HG03521 (cell line): ENCODE measurements at regions not wholly inside any gene's neighbourhood (a gene's known extent, or its start where the extent isn't known, plus 50 kb on each side); places are given as distances from the start of the nearest gene placed in this dataset.

Experiments used
- ATAC-seq: cut with Tn5 transposase; IDR thresholded peaks from one replicate; pipeline ENCODE4 v1.9.1; 2021; ENCODE audit warnings: mild to moderate bottlenecking, moderate library complexity; ENCODE audit not compliant: unreplicated experiment

DNA sequence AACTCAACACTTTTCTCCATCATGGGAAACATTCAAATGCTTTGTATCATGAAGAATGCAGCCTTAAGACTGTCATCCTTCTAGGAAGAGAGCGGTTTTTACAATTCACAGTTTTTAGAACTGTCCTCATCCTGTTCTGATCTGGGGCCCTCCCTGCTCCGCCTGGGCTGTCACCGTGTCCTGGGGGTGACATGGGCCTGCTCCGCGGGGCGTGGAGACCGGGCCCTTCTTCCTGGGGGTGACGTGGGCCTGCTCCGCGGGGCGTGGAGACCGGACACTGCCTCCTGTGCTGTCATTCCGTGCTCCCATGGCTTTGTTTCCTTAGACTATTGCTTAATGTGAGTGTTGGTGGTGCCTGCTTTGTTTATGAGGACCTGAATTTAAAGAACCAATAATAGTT, 122.8 kb downstream of the TMEM18 start:
- ATAC-seq, result no peak

DNA sequence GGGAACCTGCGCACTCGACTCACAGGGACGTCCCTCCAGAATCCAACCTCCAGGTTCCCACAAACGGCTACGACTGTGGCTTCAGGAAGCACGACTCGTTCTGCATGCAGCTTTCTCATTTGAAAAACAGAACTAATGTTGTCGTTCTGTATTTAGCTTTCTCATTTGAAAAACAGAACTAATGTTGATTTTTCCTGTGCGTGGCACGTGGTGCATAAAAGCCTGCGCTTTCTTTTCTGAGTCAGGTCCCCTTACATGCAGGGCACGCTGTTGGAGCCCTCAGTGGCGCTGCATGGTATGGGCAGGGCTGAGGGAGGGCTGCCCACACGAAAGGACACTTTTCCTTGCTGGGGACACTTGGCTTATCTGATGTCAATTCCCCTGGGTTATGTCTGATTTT, 124.3 kb downstream of the TMEM18 start:
- no peak for ATAC-seq

DNA sequence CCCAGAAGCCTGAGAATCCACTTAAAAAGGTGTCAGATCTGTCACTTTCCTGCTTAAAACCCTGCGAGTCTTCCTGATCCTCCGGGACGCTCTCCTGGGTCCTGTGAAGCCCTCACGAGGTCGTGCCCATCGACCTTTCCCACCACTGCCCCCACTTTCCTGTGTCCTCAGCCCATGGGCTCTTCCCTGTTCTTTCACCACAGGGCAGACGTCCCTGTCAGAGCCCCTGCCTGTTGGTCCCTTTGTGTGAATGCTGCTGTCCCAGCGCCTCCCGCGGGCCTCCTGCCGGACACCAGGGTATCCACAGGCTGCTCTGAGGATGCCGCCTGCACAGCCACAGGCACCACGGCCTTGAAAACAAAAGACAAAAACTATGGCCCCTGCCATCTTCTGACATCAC, 125.6 kb downstream of the TMEM18 start:
- ATAC-seq, result no peak

DNA sequence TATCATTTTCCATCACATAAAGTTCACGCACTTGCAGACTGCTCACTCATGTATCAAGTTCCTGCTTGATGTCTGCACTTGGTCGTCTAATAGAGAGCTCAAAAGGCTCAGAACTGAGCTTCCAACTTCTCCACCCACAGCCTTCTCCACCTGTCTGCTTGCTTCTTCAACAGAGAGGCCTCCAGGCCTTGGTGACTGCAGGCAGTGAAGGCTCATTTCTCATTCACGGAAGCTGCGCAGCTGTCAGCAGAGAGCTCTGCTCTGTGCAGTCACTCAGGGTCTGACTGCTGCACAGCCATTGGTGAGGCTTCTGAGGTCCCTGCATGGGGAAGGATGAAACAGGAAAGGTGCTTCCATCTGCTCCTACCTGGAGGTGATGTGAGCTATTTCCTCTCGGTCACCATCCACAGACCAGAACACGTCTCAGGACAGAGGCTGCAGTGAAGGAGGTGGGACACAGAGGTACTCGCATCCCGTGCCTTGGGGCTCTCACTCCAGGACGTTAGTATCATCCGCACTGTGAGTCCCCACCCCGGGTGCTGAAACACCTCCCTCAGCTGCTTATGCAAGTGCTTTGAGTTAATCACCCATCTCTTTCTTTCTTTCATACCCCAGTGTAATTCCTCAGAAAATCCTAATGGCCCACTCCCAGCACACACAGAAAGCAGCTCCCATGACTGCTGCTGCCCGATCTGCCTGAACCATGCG, 126.2 kb downstream of the TMEM18 start:
- ATAC-seq, result no peak

DNA sequence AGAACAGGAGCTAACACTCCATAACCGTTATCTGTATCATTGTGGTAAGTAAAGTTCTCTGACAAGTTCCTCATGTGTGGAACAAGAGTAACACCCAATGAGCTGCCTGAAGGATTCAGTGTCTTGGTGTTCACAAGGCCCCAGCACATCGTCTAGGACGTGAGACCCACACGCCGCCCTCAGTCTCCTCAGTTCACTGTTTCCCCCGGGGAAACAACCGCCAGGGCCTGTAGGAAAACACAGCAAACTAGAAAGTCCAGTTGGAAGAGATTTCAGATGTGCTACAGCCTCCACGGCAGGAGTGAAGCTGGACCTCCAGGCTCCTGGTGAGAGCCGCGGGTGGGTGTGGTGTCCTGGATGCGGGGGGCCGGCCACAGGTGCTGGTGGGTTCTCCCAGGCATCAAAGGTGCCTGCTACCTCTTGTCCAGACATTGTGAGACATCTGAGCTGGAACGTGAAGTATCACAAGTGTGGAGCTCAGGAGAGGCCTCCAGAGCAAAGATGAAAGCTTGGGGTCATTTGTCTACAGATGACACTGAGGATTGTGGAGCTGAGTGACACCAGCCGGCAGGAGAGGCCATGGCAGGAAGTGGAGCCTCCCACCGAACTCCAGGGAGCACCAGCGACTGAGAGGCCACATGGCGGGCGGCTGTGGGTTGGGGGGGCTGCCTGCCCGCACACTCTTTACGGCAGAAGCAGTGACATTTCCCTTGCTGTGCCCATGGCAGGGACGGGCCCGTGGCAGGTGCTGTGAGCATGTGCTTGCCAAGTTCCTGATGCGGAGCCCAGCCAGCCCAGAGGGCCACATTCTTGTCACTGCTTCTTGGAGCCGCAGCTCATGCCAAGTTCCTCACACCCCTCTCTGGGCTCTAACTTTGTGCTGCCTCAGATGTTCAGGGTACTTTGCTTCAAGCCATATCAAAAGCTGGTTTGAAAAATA, 131.2 kb downstream of the TMEM18 start:
- no peak for ATAC-seq

DNA sequence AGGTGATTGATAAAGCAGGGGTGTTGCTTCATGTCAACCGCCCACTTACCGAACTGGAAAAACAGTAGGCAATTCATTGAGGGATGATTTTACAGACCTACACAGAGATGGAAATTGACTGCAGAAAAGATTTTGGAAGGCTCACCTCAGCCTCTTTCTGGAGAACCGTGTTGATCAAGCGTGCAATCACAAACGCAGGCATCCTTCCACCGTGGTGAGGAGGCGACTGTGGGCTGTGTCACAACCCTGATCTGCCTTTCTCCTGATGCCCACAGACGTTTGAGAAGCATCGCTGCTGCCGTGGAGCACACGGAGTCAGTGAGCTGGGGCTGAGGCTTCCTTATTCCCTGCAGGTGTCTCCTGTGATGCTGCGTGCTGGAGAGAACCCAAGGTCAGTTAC, 132.0 kb downstream of the TMEM18 start:
- no peak for ATAC-seq

DNA sequence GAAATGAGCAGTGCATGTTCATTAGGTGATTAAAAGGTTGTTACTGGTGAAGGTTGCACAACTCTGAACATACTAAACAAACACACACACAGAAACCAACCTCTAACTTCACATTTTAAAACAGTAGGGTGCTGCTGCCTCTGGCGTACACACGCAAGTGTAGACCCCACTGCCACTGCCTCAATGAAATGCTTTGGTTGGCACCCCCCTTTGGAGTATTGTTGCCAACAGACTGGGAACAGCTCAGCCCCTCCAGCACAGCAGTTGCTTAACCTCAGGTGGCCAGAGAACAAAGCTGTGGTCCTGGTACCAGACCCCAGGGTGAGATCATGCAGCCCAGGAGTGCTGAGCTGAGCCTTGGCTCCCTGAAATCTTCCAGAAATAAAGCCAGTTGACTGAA, 138.6 kb downstream of the TMEM18 start:
- no peak for ATAC-seq

DNA sequence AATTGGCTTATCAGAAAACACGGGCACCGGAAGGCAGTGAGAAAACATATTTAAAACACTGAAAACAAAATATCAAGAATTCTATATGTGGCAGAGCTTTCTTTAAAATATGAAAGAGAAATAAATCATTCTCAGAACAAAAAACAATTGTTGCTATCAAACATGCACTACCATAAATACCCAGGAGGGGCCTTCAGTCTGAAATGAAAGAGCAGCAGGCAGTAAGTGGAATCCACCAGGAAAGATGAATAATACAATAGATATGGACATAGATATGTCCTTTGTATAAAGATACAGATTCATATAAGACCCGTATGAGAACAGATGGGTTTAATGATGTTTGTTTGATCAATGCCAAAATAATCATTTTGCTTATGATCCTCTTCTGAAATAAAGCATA, 142.0 kb downstream of the TMEM18 start:
- ATAC-seq, result no peak

DNA sequence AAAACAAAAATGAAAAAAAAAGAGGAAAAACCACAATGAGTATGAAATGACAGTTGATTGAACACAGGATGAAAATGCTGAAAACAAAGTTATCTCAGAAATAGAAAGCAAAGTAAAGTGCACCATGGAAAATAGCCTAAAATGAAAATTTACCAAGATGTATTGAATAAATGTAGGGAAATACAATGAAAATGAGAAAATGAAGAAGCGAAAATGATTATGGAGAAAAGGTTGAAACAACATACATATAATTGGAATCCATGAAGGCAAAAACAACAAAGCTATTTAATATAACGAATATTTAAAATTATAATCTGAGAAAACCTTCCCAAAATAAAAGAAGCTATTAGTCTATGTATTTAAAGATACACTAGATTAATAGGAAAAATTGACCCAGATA, 147.4 kb downstream of the TMEM18 start:
- no peak for ATAC-seq

DNA sequence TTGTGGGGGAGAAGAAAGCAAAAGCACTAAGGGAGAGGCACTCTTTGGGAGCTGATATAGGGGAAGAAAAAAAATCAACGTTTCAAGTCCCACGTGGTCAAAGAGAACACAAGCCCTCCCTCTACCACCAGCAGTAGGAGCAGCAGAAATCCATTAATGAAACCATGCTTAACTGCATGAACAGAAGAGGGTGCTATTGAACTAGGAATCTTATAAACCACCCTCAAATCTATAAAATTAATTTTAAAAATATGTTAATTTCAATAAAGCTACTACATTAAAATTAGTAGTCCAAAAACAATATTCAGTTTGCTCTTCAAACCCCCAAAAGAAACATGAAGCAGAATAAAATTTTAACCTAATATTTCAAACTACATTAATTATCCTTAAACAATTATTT, 147.8 kb downstream of the TMEM18 start:
- no peak for ATAC-seq

DNA sequence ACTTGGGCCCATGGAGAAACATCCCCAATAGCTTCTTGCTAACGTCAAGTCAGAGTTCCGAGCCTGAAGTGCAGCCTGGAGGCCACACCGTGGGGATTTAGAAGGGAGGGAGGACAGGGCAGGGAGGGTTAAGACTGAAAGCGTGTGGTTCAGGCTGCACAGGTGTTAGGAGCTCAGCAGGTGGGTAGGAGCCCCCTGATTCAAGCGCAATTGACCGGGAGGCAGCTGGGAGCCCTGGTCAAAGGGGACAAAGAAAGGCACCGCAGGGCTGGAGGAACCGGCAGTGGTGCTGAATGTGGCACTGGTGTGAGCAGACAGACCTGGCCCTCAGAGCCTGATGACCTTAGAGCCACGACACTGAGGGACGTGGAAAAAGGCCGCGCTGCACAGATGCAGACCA, 149.6 kb downstream of the TMEM18 start:
- ATAC-seq, result no peak

- no peak for ATAC-seq
These were observed 150.3 kb downstream of the TMEM18 start for GRCh38 chr2:526918-527317.

GRCh38 chr2:525611-526010, 151.6 kb downstream of the TMEM18 start:
- ATAC-seq, result no peak

DNA sequence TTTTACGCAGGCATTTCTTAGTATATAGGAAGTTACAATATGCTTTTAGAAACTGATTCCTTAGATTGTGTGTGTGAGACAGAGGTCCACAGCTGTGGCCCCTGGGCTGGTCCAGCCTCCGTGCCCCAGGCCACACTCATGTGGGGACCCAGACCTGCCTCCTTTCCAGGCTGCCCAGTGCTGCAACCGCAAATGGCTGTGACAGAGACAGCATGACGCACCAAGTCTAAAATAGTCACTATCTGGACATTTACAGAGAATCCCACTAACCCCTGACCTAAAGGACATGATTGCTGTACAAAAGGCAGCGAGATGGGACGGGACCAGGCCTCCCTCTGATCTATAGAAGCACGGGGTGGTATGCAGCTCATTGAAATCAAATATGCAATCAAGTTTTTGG, 152.2 kb downstream of the TMEM18 start:
- ATAC-seq, result no peak

GRCh38 chr2:524442-524841, 152.8 kb downstream of the TMEM18 start:
- ATAC-seq, result no peak

DNA sequence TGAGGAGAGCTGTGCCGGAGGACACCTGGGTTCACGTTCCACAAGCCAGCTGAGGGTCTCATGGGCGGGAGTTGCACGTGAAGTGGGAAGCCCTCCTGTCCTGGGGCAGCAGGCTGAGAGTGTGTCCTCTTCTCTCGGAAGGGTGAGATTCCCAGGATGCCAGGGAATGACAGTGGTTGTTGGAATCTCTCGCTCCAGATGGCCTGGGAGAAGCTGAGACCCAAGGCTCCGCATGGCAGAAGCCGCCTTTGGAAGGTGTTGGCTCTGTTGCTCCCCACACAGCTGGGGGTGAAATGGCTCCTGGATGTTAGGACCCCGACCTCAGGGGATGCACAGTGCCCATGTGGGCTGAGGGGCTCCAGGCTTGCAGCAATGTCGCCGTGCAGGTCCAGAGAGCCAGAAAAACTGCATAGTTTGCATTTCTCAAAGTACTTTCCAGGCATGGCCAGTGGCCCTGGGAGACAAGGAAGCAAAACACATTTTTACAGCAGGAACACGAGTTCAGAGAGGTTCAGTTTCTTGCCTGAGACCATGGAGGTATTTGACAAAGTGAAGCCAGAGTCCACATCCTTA, 153.4 kb downstream of the TMEM18 start:
- no peak for ATAC-seq

DNA sequence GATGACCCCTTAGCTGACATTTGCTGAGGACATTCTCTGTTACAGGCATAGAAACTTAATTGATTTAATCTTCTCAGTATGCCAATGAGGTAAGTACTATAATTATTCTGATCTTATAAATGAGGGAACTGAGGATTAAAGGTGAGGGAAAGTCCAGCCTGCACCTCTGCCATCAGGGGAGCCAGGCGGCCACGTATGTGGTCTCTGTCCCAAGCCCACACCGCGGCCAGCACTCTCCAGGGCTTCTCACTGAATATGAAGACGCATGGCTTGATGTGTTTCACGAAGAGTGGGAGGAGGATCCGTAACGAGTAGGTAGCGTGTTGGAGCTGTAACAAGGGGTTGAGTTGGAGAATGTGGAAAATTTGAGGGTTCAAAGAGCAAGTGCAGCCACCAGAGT, 154.4 kb downstream of the TMEM18 start:
- no peak for ATAC-seq

- no peak for ATAC-seq
These were observed 155.2 kb downstream of the TMEM18 start for GRCh38 chr2:521853-522530.

DNA sequence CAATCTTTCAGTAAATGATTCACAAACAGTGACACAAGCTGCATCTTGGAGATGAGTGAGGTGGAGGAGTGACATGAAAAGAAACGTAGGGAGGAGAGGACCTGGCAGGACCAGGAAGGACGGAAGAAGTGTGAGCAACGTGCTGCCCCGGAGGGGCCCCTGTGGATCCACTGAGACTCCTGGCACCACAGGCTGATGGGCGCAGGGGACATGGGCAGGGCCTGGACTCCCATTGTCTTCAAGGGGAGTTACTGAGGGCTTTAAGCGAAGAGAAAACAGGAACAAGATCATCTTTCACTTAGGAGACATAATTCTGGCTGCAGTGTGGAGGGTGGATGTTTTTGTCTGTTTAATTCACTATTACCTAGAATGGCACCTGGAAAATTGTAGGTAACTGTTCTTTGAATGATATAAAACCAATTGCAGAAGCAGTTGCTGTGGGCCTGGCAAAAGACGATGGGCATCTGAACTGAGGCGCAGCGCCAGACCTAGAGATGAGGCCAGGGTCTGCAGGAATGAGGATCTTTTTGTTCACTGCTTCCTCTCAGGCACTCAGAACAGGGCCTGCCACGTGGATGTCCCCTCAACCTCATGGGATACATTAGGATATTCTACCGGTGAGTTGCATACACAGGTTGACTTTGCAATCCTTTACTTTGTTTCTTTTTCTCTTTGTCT, 156.4 kb downstream of the TMEM18 start:
- ATAC-seq, result no peak

DNA sequence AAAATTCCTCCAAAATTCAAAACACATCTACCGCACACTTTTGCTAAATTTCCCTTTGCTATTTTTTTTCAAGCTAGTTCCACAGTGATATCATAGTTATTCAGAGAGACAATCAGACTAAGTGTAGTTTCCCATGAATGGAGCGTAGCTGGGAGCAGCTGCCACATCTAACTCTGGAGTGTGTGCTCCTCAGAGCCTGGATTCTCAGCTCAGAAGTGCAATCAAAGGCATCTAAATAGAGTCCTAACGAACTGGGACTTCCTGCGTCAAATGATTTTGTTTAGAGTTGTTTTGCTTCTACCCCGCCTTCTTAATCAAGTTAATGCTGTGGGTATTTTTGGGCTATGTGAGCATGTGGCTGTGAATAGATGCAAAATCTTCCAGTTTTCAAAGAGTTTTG, 160.3 kb downstream of the TMEM18 start:
- no peak for ATAC-seq

- no peak for ATAC-seq
These were observed 161.1 kb downstream of the TMEM18 start for GRCh38 chr2:516131-516530.
